Activated CD8-positive, alpha-beta memory T cell treated with anti-CD3 and anti-CD28 coated beads, Interleukin-2, amount 10 ng/mL, durations not matched to agents 7 days and 5 days (primary cell): ENCODE measurements at regions not wholly inside any gene's neighbourhood (a gene's known extent, or its start where the extent isn't known, plus 50 kb on each side); places are given as distances from the start of the nearest gene placed in this dataset.

Experiments
- ATAC-seq: fragments of 150-1000 bp; cut with Tn5 transposase; one replicate; pipeline ENCODE4 v1.10.0; 2021; ENCODE audit warnings: moderate library complexity
- CTCF ChIA-PET: fragments of 350-600 bp; sonication (Branson Sonifier 250); formaldehyde crosslinking; loops from one replicate; lab custom pipeline; 2021; ENCODE audit warnings: antibody characterized with exemption; lab: Charles Lee
- DNase-seq: peaks from one replicate; pipeline ENCODE4 v3.0.0-alpha.2; 2020
- H3K27ac Mint-ChIP-seq: one replicate; pipeline ENCODE4 v1.8.0; 2021; ENCODE audit warnings: mild to moderate bottlenecking, mixed read lengths
- H3K27me3 Mint-ChIP-seq: one replicate; pipeline ENCODE4 v1.8.0; 2021; ENCODE audit warnings: mixed read lengths
- H3K36me3 Mint-ChIP-seq: one replicate; pipeline ENCODE4 v1.8.0; 2021; ENCODE audit warnings: mild to moderate bottlenecking, mixed read lengths
- H3K4me1 Mint-ChIP-seq: one replicate; pipeline ENCODE4 v1.8.0; 2021; ENCODE audit warnings: mixed read lengths
- H3K4me3 Mint-ChIP-seq: one replicate; pipeline ENCODE4 v1.8.0; 2021; ENCODE audit warnings: mild to moderate bottlenecking, moderate library complexity, mixed read lengths
- H3K9me3 Mint-ChIP-seq: one replicate; pipeline ENCODE4 v1.8.0; 2022; ENCODE audit warnings: low read depth, mixed read lengths

DNA sequence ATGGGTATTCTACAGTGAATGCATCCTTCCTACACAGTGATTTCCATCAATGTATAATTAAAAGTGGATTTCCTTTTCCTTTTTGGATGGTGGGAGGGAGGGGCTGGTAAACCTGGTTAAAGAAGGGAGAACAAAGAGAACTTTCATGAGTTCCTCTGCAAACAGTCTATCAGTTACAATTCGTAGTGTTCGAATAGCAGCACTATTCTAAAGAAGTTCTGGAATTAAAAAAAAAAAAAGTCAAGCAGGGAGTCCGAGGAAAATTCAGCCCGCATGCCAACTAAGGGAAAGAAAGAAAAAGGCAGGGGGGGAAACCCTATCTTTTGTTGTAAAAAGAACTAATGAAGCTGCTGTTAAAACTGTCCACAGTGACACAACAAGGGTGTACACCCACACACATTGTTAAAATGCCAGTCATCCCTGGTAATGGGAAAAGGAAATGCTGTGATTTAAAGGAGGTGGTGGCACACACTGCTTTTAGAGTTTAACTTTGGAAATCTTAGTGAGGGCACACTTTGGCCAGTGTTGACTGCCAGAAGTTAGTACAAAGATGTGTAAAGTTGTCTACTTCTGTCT lies 521.2 kb downstream of the ZIC1 start:
- Mint-ChIP-seq H3K27ac (no peak overlapping the region), H3K27me3 (no peaks in the 10 kb centered on the region), H3K4me3 (no peak overlapping the region), H3K9me3 (peaks cover 3% of the 10 kb centered on the region), H3K4me1 (no peaks in the 10 kb centered on the region), H3K36me3 (no peaks in the 10 kb centered on the region)
- DNase-seq: no peak
- CTCF ChIA-PET: no interaction called here
- ATAC-seq: no peak

DNA sequence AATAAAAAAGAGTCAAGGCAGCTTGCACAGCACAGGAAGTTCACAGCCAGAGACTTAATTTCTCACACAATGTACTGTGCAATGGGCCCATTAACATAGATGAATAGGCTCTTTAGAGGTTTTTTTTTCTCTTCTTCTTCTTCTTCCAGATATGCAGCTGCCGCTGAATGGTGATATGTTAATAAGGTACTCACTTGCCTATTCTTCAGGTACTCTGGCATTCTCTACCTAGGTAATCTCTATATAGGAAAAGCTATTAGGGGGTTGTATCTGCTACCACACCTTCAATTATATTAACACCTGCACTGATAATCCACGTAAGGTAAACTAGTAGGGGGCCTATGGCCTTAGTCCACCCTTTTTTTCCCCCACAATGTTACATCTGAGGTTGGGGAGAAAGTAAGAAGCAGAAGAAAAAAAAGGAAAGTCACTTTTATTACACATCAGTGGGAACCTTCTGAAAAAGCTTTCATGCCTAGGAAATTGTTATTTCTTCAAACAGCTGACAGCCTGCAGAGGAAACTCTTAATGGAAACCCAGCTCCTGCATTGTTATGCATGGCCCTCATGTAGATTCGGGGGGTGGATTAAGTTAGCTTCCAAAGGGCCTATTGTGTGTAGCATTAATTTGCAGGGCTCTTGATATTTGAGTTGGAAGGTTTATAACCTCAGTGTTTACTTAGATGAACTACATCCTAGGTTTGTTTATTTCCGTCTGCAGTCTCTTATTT lies 525.5 kb downstream of the ZIC1 start:
- DNase-seq: no peak
- no peaks in the 10 kb centered on the region for H3K36me3 Mint-ChIP-seq
- no peak for ATAC-seq
- H3K4me1 Mint-ChIP-seq: no peaks in the 10 kb centered on the region
- peaks cover 2% of the 10 kb centered on the region for H3K9me3 Mint-ChIP-seq
- H3K27me3 Mint-ChIP-seq: no peaks in the 10 kb centered on the region
- CTCF ChIA-PET: no interaction called here
- no peak overlapping the region for H3K4me3 Mint-ChIP-seq
- no peak overlapping the region for H3K27ac Mint-ChIP-seq

DNA sequence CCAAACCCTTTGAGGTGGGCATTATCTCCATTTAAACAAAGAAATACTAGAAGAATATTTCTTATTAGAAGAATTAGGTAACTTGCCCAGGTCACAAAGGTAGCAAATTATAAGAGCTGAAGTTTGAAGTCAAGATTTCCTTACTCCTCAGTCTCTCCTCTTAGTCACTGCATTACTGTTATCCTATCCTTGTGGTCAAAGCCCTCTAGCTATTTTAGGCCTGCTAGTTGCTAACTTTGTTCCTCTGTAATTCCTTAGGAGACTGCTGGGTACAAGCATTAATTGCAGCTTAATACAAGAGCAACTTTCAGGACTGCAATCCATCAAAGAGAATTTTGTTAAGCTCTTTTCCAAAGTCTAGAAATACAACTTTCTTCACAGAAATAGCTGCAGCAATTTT lies 528.2 kb downstream of the ZIC1 start:
- Mint-ChIP-seq H3K36me3 (no peaks in the 10 kb centered on the region), H3K4me3 (no peak overlapping the region), H3K4me1 (no peaks in the 10 kb centered on the region), H3K27ac (no peak overlapping the region), H3K27me3 (no peaks in the 10 kb centered on the region), H3K9me3 (peaks cover 2% of the 10 kb centered on the region)
- DNase-seq (no peak), ATAC-seq (no peak)
- CTCF ChIA-PET: no interaction called here

DNA sequence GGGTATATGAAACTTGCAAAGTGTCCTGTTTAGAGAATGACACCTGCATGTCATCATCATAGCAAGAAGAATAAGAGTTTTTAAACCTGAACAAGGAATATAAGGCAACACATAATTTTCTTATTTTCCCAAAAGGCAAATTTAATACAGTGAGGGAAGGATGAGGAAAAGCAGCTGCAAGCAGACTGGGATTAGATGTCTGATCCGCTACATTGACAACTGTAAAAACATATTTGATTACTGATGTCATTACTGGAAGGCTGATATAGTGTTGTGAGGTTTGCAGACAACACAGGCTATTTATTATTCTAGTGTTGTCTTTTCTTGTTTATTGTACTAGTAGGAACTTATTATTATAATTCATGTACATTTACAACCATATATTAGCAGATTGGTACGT lies 528.7 kb downstream of the ZIC1 start:
- CTCF ChIA-PET: no interaction called here
- DNase-seq (no peak), ATAC-seq (no peak)
- Mint-ChIP-seq H3K4me3 (no peak overlapping the region), H3K27ac (no peak overlapping the region), H3K9me3 (peaks cover 2% of the 10 kb centered on the region), H3K4me1 (no peaks in the 10 kb centered on the region), H3K27me3 (no peaks in the 10 kb centered on the region), H3K36me3 (no peaks in the 10 kb centered on the region)

DNA sequence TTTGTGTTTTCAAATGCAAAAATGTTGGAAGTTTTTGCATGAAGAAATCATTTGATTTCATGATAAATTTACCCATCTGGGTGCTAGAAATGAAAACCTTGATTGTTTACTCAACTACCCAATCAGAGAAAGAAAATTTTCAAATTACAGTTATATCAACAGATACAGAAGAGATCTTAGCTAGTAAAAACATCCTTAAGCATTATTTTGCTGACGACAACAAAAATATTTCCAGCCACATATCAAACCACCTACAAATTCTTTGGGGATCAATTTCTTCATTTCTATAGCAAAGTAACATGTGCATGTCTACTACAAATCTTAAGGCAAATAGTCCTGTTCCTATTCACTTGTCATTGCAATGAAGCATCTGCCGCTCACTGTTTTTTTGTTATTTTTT lies 530.3 kb downstream of the ZIC1 start:
- CTCF ChIA-PET: no interaction called here
- Mint-ChIP-seq H3K36me3 (no peaks in the 10 kb centered on the region), H3K9me3 (peaks cover 2% of the 10 kb centered on the region), H3K4me3 (no peak overlapping the region), H3K27me3 (no peaks in the 10 kb centered on the region), H3K4me1 (no peaks in the 10 kb centered on the region), H3K27ac (no peak overlapping the region)
- ATAC-seq: no peak
- no peak for DNase-seq

DNA sequence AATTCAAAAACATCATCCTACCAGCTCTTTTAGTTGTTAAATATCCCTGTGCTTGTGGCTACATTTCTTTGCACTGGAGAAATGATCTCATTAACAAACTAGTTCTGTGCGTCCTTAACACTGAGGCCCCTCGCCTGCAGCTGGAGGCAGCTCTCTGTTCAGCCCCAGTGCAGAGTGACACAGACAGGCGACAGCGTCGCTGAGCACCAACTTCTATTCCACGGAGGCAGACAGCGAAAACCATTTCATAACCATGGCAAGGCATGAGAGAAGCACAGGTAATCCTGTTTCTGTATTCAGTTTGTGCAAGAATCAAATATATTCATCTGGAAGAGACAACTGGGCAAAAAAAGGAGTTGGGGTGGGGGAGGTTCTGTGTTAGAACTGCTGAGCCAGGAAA lies 530.7 kb downstream of the ZIC1 start:
- no peak for DNase-seq
- CTCF ChIA-PET: no interaction called here
- no peaks in the 10 kb centered on the region for H3K4me1 Mint-ChIP-seq
- H3K36me3 Mint-ChIP-seq: no peaks in the 10 kb centered on the region
- H3K9me3 Mint-ChIP-seq: peaks cover 2% of the 10 kb centered on the region
- no peaks in the 10 kb centered on the region for H3K27me3 Mint-ChIP-seq
- no peak overlapping the region for H3K27ac Mint-ChIP-seq
- ATAC-seq: no peak
- H3K4me3 Mint-ChIP-seq: no peak overlapping the region

DNA sequence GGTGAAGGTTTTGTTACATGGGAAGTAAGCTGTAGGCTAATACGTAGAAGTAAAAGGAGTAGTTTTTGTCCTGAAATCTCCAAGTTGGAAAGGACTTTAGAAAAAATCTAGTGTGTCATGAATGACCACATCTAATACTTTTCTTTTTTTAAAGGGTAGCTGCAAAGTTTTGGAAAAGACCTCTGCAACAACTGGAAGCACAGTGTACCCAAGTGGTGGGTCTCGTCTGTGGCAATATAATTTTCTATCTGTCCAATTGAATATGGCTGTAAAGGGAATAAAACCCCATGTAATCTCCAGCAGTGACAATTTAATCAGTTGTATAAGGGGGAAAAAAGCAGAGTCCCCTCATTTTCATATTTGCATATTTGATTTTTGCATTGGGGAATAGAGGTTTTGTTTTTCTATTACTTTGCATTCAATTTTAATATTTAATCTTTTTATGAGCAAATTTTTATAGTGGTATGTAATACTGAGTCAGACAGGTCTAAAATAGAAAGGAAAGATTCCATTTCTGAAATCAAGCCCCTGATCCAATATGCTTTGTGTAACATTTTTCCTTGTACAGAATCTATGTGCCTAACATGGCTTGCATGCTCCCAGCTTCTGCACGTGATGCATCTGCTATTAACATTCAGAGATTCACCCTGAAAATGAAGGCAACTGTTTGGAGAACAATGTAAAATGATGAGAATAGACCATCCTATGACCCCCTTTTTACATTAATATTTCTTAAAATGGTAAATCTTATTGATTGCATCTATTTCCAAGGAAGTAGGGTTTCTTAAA lies 531.4 kb downstream of the ZIC1 start:
- CTCF ChIA-PET: no interaction called here
- DNase-seq (no peak), ATAC-seq (no peak)
- H3K4me1 Mint-ChIP-seq: no peaks in the 10 kb centered on the region
- no peak overlapping the region for H3K4me3 Mint-ChIP-seq
- no peak overlapping the region for H3K27ac Mint-ChIP-seq
- no peaks in the 10 kb centered on the region for H3K36me3 Mint-ChIP-seq
- H3K9me3 Mint-ChIP-seq: peaks cover 2% of the 10 kb centered on the region
- H3K27me3 Mint-ChIP-seq: no peaks in the 10 kb centered on the region

DNA sequence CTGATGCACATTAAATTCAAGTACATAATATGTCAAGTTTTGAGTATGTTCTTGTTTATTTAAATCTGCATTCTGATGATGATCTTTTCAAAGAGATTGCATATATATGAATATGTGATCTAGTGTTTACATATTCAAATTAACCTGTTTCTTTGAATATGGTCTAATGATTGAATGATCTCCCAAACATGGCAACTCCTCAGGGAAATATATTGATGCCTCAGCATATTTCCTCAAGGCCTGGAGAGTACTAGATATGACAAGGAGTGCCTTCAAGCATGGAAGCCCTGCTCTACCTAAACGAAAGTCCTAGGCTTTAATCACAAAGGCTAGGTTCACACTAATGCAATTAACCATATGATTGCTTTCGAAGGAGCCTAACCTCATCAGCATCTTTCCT lies 532.8 kb downstream of the ZIC1 start:
- H3K4me3 Mint-ChIP-seq: no peak overlapping the region
- CTCF ChIA-PET: no interaction called here
- no peak for DNase-seq
- no peaks in the 10 kb centered on the region for H3K36me3 Mint-ChIP-seq
- no peaks in the 10 kb centered on the region for H3K27me3 Mint-ChIP-seq
- H3K4me1 Mint-ChIP-seq: no peaks in the 10 kb centered on the region
- peaks cover 2% of the 10 kb centered on the region for H3K9me3 Mint-ChIP-seq
- ATAC-seq: no peak
- H3K27ac Mint-ChIP-seq: no peak overlapping the region

DNA sequence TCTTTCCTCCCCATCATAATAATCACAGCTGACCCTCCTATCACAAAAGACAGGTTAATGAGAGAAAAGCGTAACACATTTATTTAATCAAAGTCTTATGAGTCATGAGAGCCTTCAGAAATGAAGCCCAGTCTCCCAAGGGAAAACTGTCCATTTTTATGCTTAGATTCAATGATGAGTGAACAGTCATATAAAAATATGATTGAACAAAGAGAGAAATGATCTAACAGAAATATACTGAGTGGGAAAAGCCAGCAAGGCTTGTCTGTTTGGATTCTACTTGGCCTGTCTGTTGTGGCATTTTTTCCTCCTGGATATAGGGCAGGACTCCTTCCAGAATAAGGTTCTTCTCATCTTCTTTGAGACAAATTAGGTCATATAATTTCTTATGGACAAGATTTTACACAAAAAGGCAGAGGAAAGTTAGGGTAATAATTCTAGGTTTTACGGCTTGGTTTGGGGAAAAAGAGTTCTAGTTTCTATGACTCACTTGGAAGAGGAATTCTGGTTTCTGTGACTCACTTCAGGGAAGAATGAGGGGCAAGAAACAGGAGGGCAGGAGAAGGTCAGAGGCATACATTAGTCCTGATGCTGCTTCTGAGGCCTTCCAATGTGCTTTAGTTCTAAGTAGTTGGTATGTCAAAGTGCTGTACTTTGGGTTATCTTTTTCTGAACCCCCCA lies 534.2 kb downstream of the ZIC1 start:
- ATAC-seq: no peak
- CTCF ChIA-PET: no interaction called here
- no peak for DNase-seq
- H3K27ac Mint-ChIP-seq: no peak overlapping the region
- no peak overlapping the region for H3K4me3 Mint-ChIP-seq
- no peaks in the 10 kb centered on the region for H3K27me3 Mint-ChIP-seq
- H3K36me3 Mint-ChIP-seq: no peaks in the 10 kb centered on the region
- H3K4me1 Mint-ChIP-seq: no peaks in the 10 kb centered on the region
- no peaks in the 10 kb centered on the region for H3K9me3 Mint-ChIP-seq

DNA sequence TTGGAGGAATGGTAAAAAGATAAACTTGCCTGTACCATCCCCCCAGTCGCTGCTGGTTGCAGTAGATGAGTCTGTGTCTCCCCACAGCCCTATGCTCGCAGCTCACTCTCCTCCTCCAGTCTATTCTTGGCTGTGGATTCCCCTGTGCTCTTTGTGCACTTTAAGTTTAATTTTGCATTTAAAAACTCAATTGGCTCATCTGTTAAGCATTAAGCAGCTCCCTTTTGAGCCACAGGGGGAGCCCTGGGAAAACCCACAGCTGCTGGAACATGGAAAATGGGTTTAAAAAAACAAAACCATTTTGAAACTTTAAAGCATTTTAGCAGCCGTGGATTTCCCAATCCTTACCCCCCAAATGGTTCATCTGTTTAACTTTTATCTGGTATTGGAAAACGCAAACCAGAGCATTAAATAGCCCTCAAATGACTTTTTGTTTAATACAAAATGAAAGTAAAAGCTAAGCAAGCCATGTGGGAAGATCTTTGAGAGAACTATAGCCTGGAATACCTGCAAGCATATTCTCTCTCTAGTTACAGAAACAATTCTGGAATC lies 536.9 kb downstream of the ZIC1 start:
- CTCF ChIA-PET: no interaction called here
- Mint-ChIP-seq H3K9me3 (no peaks in the 10 kb centered on the region), H3K4me1 (no peaks in the 10 kb centered on the region)

DNA sequence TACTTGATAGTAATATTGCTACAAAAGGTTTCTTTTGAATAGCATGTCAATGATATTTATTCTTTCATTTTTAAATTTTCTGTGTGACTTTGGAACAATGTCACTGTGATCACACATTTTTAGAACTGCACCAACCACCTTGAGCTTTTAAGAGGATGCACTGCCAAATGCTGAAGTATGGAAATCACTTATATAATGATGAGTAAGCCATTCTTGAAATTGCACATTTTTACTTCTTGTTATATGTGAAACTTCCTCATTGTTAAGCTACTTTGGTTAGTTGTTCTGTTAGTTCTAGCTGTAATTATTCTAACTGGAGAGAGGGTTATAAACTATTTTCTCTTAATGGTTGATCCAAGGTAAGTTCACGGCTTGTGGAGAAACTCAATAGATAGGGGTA lies 547.5 kb downstream of the ZIC1 start:
- H3K9me3 Mint-ChIP-seq: peaks cover 7% of the 10 kb centered on the region
- no peaks in the 10 kb centered on the region for H3K36me3 Mint-ChIP-seq
- H3K4me1 Mint-ChIP-seq: no peaks in the 10 kb centered on the region

More for the DNA sequence above, 536.9 kb downstream of the ZIC1 start:
- ATAC-seq (no peak), DNase-seq (no peak)
- no peaks in the 10 kb centered on the region for H3K36me3 Mint-ChIP-seq
- no peak overlapping the region for H3K4me3 Mint-ChIP-seq
- H3K27me3 Mint-ChIP-seq: no peaks in the 10 kb centered on the region
- H3K27ac Mint-ChIP-seq: no peak overlapping the region

DNA sequence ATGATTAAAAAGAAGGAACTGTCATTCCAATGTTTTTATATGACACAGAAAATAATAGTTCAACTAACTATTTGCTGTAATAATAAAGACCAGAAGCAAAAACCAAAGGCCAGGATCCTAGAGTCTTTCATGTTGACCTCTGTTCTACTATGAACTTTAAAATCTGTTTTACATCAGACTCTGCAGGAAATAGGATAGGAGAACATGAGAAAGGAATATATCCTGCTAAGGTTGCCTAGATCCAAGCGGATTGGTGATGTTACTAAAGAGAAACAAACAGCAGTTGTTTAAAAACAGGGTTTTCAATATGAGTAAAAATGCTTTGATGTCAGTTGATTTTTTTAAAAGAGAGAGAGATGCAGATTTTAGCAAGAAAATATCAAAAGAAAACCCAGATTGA lies 549.6 kb downstream of the ZIC1 start:
- H3K9me3 Mint-ChIP-seq: peaks cover 7% of the 10 kb centered on the region
- DNase-seq (no peak), ATAC-seq (no peak)
- no peaks in the 10 kb centered on the region for H3K36me3 Mint-ChIP-seq
- H3K4me1 Mint-ChIP-seq: no peaks in the 10 kb centered on the region
- H3K27me3 Mint-ChIP-seq: no peaks in the 10 kb centered on the region
- H3K27ac Mint-ChIP-seq: no peak overlapping the region
- CTCF ChIA-PET: no interaction called here
- H3K4me3 Mint-ChIP-seq: no peak overlapping the region

More for the DNA sequence above, 547.5 kb downstream of the ZIC1 start:
- CTCF ChIA-PET: no interaction called here
- Mint-ChIP-seq H3K4me3 (no peak overlapping the region), H3K27ac (no peak overlapping the region), H3K27me3 (no peaks in the 10 kb centered on the region)
- no peak for DNase-seq
- ATAC-seq: no peak

DNA sequence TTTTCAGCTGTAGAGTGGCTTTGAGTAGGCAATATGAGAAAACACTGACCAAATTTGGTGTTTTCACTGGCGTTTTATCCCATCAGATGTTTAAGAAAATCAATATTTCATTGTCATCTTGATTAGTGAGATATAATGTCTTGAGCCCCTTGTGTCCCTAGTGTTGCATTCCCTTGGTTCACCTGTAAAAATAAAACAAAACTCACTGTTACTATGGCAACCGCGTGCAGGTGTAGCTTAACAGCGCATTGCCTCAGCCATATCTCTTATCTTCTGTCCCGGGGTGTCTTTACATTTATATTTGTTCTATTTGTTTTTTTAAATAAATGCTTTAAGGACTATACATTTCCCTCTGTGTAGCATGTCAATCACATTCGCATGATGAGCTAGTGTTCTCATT lies 551.6 kb downstream of the ZIC1 start:
- DNase-seq (no peak), ATAC-seq (no peak)
- H3K4me1 Mint-ChIP-seq: no peaks in the 10 kb centered on the region
- no peaks in the 10 kb centered on the region for H3K36me3 Mint-ChIP-seq
- H3K27me3 Mint-ChIP-seq: no peaks in the 10 kb centered on the region
- CTCF ChIA-PET: no interaction called here
- H3K9me3 Mint-ChIP-seq: peaks cover 6% of the 10 kb centered on the region
- no peak overlapping the region for H3K27ac Mint-ChIP-seq
- H3K4me3 Mint-ChIP-seq: no peak overlapping the region
